ENCODE measurements at regions not wholly inside any gene's neighbourhood (a gene's known extent, or its start where the extent isn't known, plus 50 kb on each side); places are given as distances from the start of the nearest gene placed in this dataset.

- DNase-seq (ENCODE audit: low spot score) = no peak
- no peak for TF ChIP-seq CTCF (IDR thresholded peaks at IDR 0.05; ENCODE audit: extremely low read depth, missing control alignments)
Observed at GRCh38 chr4:182968917-182969650, 51.9 kb upstream of the DCTD start.

- no peak for TF ChIP-seq CTCF (IDR thresholded peaks at IDR 0.05; ENCODE audit: extremely low read depth, missing control alignments)
- no peak for DNase-seq (ENCODE audit: low spot score)
Observed at GRCh38 chr4:182967403-182967802, 50.2 kb upstream of the DCTD start.

Measured in GM20000 (cell line).